D721Med (cell line): ENCODE measurements at regions not wholly inside any gene's neighbourhood (a gene's known extent, or its start where the extent isn't known, plus 50 kb on each side); places are given as distances from the start of the nearest gene placed in this dataset.

Experiments used
- DNase-seq: peaks from one replicate; pipeline ENCODE4 v3.0.0; 2011; ENCODE audit warnings: low spot score; ENCODE audit not compliant: insufficient read length
- FAIRE-seq: peaks from 2 replicates; lab custom pipeline; 2011; peaks lifted over from hg19 to GRCh38; lab: Jason Lieb, UNC
- CTCF ChIP-seq: IDR thresholded peaks from 2 replicates; pipeline ENCODE4 v1.5.1; 2012; ENCODE audit warnings: mild to moderate bottlenecking, control low read depth; ENCODE audit not compliant: insufficient read depth; ENCODE audit errors: missing control alignments

DNA sequence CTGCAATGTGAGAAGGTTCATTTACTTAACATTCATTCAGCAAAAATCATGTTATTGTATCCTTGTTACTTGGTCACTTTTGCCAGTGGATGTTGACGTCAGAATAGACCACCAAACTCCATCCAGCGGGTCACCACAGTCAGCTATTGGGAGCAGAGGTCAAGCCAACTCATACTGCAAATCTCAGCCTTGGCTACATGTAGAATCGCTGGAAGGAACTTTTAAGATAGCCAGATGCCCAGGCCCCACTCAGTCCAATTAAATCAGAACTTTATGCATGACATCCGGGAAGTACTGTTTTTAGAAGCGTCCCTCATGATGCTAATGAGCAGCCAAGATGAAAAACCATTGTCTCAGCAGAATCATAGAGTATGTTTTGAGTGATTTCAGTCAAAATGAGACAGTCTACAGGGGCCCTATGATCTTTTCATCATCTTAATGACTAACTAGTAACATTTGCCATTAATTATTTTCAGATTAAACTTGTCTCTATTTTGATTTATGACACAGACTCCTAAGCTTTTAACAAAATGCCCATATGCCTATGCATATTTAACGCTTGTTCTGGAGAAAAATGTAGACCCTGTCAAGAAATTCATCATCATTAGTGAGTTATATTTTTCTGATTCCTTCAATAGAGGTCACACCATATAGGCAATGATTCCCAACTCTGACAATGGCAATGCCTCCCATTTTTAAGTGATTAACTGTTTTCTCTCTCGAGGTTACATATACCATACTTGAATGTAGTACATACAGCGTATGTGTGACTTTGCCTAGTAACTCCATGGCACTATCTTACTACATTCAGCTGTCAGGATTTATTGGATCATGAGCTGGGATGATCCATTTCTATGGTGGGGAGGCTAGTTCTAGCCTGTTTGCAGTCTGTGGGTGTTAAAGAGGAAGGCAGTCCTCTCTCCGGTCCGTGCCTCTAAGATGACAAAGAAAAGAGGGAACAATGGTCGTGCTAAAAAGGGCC is 63.7 kb upstream of the CCBE1 start:
- no peak for TF ChIP-seq CTCF
- FAIRE-seq (peak; percentile 93), DNase-seq (no peak)

DNA sequence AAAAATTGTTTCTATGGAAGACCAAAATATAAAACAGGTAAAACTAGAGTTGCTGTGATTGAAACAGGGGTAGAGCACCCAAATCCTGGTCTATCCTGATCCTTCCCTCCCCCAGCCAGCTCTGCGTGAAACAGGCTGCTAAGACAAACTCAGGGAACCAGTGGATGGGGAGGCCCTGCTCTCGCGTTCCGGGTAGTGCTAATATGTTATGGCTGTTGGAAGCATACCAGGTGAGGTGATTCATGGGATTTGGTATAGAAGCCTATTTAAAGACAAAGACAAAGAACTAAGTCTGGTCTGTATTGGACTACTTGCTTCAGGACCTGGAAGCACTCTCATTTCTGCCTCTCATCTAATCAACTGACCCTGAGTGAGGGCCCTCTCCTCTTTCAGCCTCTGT is 63.0 kb upstream of the CCBE1 start:
- no peak for FAIRE-seq
- TF ChIP-seq CTCF = no peak
- DNase-seq = no peak

DNA sequence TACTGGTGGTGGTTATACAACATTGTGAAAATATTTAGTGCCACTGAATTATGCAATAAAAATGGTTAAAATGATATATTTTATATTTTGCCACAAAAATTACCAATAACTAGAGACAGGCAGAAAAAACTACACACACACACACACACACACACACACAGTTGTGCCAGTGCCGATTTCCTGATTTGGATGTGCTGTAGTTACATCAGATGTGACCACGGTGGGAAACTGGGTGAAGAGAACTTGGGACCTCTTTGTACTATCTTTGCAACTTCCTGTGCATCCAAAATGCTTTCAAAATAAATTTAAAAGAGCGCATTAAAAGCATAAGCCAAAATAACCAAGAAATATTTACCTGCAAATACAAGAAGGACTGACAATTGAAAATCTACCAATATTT is 61.6 kb upstream of the CCBE1 start:
- DNase-seq = no peak
- no peak for TF ChIP-seq CTCF
- FAIRE-seq = no peak

DNA sequence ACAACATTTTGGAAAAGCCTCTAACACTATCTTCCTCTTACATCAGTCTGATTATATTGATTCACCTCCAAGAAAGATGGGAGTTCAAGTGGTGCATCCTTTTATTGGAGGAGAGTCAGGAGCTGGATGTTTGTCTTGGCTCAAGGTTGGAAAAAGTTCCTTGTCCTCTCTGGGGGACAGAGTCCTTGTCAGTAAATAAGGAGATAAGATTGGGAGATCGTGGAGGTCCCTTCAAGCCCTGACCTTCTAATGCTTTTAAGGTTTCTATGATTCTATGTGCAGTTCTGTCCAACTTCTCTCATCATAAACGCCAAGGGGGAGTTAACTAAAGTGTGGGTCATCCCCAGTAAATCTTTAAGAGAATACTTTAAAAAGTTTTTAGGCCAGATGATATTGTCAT is 60.9 kb upstream of the CCBE1 start:
- no peak for DNase-seq
- TF ChIP-seq CTCF = no peak
- FAIRE-seq = peak; percentile 88

DNA sequence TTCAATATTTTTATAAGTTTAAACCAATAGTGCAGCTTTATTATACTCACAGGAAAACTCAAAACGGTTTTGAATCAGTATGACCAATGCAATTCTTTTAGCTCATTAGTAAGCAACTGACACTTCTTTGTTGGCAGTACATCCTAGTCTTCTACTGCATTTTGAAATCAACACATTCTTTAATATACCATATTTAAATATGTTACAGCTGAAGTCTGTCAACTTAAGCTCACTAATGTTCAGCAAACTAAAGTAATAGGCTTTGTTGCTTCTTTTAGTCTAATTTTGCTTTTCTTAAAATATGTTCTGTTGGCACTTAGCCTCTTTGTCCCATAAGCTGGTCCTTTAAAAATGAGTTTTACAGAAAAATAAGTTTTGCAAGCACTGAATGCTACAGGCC is 55.4 kb upstream of the CCBE1 start:
- no peak for DNase-seq
- TF ChIP-seq CTCF = no peak
- no peak for FAIRE-seq

GRCh38 chr18:59751186-59751585 is 54.0 kb upstream of the CCBE1 start:
- no peak for TF ChIP-seq CTCF
- DNase-seq (no peak), FAIRE-seq (peak; percentile 95)
